BE2C (cell line): ENCODE measurements at regions not wholly inside any gene's neighbourhood (a gene's known extent, or its start where the extent isn't known, plus 50 kb on each side); places are given as distances from the start of the nearest gene placed in this dataset.
A peak's percentile ranks its signal among the peaks of the same experiment; 100 is the strongest.

Experiments used
- DNase-seq: peaks from one replicate; pipeline ENCODE4 v3.0.0-alpha.2; 2020
- H3K27me3 ChIP-seq: fragments of 250-450 bp; sonication (Bioruptor Pico); 2 replicates; pipeline ENCODE4 v1.5.1; 2020; ENCODE audit warnings: mild to moderate bottlenecking
- H3K36me3 ChIP-seq: fragments of 250-450 bp; sonication (Bioruptor Pico); 2 replicates; pipeline ENCODE4 v1.5.1; 2020; ENCODE audit warnings: mild to moderate bottlenecking
- H3K4me1 ChIP-seq: fragments of 250-450 bp; sonication (Bioruptor Pico); 2 replicates; pipeline ENCODE4 v1.5.1; 2020
- H3K4me3 ChIP-seq: 2 replicates; pipeline ENCODE4 v1.5.1; 2011; ENCODE audit warnings: low read depth, low read length
- H3K9me3 ChIP-seq: fragments of 250-450 bp; sonication (Bioruptor Pico); 2 replicates; pipeline ENCODE4 v1.5.1; 2020
- TF ChIP-seq, protein P1 (sequence below): IDR thresholded peaks from 2 replicates; pipeline ENCODE4 v1.5.1; 2012; ENCODE audit warnings: mild to moderate bottlenecking, low read depth, low read length

DNA sequence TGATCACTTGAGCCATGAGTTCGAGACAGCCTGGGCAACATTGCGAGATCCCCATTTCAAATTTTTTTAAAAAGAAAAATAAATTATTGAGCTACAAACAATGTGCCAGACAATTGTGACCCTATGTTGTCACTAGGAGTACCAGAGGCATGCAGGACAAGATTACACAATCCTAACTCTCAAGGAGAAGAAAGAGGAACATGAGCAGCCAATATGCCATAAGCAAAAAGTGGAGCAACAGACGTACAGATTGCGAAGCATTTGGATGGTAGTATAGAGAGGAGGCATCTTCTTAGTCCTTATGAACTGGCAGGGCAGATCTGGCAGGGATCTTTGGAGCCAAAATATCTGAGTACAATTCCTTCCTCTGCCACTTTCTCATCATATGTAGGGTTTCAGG is 156.4 kb downstream of the OR2B2 start:
- Histone ChIP-seq H3K9me3 (no peaks in the 10 kb centered on the region), H3K4me3 (no peak overlapping the region), H3K27me3 (no peaks in the 10 kb centered on the region), H3K4me1 (no peaks in the 10 kb centered on the region), H3K36me3 (no peaks in the 10 kb centered on the region)
- DNase-seq, result no peak
- TF ChIP-seq, protein P1, sequence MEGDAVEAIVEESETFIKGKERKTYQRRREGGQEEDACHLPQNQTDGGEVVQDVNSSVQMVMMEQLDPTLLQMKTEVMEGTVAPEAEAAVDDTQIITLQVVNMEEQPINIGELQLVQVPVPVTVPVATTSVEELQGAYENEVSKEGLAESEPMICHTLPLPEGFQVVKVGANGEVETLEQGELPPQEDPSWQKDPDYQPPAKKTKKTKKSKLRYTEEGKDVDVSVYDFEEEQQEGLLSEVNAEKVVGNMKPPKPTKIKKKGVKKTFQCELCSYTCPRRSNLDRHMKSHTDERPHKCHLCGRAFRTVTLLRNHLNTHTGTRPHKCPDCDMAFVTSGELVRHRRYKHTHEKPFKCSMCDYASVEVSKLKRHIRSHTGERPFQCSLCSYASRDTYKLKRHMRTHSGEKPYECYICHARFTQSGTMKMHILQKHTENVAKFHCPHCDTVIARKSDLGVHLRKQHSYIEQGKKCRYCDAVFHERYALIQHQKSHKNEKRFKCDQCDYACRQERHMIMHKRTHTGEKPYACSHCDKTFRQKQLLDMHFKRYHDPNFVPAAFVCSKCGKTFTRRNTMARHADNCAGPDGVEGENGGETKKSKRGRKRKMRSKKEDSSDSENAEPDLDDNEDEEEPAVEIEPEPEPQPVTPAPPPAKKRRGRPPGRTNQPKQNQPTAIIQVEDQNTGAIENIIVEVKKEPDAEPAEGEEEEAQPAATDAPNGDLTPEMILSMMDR, result no peak

DNA sequence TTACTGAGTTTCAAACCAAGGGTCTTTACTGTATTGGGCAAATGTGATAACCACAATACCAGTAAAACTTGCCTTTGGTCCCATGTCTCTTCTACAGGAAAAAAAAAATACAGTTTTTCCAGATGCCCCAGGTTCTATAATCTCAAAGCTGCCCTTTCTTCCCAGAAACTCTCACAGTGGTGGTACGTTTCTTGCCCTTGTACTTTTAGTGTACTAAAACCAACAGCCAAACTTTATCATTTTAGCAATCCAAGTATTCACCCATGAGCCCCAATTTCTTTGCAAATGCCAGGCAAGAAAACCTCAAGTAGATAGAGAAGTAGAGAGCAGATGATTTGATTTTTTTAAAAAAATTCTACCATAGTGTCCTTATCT is 157.8 kb downstream of the OR2B2 start:
- Histone ChIP-seq H3K36me3 (no peaks in the 10 kb centered on the region), H3K4me1 (no peaks in the 10 kb centered on the region), H3K9me3 (no peaks in the 10 kb centered on the region), H3K27me3 (no peaks in the 10 kb centered on the region), H3K4me3 (peak overlapping the region; percentile 61)
- TF ChIP-seq, protein P1, result no peak
- no peak for DNase-seq

DNA sequence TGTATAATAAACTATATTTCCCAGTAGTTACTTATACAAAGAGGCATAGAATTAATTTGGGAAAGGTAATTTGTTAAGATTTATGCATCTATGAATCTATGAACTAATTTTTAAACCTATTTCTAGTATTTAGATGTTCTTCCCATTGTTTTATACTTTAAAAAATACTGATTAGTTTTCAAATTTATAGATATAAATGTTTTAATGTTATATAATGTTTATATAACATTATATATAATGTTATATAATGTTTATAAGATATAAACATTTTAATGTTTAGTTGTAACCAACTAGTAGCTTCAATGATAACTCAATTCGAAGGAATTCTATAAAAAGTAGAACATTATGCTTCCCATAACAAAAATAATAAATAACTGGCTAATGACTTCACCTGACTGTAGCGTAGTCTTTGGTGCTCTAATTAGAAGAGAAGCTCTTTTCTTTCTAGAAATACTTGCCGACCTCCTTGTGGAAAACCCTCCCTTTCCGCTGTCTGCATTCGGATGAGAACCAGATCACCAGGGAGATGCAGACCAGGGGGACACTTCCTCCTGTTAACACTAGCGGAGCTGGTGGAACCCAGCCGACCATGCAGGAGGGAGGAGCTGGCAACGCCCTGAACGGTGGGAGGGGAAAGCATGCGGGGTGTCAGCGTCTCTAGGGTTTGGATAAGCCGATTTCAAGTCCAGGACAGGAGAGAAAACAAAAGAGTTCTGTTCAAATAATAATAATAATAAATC is 158.4 kb downstream of the OR2B2 start:
- Histone ChIP-seq H3K4me1 (no peaks in the 10 kb centered on the region), H3K27me3 (no peaks in the 10 kb centered on the region), H3K9me3 (no peaks in the 10 kb centered on the region), H3K4me3 (peak overlapping the region; percentile 61), H3K36me3 (no peaks in the 10 kb centered on the region)
- peak; percentile 91 for DNase-seq
- TF ChIP-seq, protein P1, result no peak

DNA sequence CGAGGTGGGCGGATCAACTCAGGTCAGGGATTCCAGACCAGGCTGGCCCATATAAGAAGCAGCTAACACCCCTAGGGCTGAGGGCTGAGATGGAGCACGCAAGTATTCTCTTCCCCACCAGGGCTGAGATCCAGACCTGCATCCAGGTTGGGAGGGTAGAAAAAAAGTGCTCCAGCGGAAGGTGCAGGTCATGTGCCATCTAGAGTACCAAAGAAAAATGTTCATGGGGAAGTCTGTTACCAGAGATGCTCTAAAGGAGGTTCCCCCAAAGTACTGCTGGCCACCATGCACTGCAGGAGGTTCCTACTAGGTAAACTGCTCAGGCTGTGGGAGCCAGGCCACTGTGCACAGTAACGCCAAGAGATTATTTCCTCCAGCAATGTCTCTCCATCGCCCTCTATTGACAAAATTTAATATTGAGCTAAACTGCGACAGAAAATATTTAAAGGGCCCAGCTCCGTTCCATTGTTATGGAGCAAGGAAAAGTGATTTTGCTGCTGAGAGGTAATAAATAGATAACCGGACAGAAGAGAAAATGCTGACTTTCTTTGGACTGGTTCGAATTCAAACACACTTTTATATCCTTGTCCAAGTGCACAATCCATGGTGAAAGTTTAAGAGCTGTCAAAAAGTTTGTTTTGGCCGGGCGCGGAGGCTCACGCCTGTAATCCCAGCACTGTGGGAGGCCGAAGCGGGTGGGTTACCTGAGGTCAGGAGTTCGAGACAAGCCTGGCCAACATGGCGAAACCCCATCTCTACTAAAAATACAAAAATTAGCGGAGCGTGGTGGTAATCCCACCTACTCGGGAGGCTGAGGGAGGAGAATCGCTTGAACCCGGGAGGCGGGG is 159.9 kb downstream of the OR2B2 start:
- Histone ChIP-seq H3K4me1 (no peaks in the 10 kb centered on the region), H3K27me3 (no peaks in the 10 kb centered on the region), H3K36me3 (no peaks in the 10 kb centered on the region), H3K9me3 (no peaks in the 10 kb centered on the region), H3K4me3 (peak overlapping the region; percentile 93)
- TF ChIP-seq, protein P1, result peak; percentile 80
- peak; percentile 52 for DNase-seq

DNA sequence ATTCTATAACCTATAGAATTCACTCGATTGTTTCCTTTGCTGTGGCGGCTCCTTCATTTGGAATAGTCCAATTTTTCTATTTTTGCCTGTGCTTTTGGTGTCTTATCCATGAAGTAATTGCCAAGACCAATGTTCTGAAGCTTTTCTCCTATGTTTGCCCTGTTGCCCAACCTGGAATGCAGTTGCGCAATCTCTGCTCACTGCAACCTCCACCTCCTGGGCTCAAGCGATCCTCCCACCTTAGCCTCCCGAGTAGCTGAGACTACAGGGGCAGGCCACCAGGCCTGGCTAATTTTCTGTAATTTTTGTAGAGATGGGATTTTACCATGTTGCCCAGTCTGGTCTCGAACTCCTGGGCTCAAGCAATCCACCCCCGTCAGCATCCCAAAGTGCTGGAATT is 163.5 kb downstream of the OR2B2 start:
- H3K27me3 ChIP-seq, result peaks cover 6% of the 10 kb centered on the region; the same call in 1 of the 2 replicates
- no peak overlapping the region for H3K4me3 ChIP-seq

More for the DNA sequence above, 163.5 kb downstream of the OR2B2 start:
- Histone ChIP-seq H3K9me3 (no peaks in the 10 kb centered on the region), H3K4me1 (no peaks in the 10 kb centered on the region), H3K36me3 (no peaks in the 10 kb centered on the region)
- DNase-seq, result no peak
- TF ChIP-seq, protein P1, result no peak
